Liver (tissue), 3 donors: ENCODE measurements at regions not wholly inside any gene's neighbourhood (a gene's known extent, or its start where the extent isn't known, plus 50 kb on each side); places are given as distances from the start of the nearest gene placed in this dataset.

Experiments
- CTCF ChIP-seq: fragments of 150-350 bp; IDR thresholded peaks from 2 replicates; pipeline ENCODE4 v1.5.1; 2017; ENCODE audit warnings: improper control_type of control experiment, low read depth, low read length; ENCODE audit not compliant: missing input control
- GABPA ChIP-seq, 2 donors: IDR thresholded peaks in 1 of 2; conservative IDR thresholded peaks in 1 of 2; 2 replicates each; pipeline ENCODE4 v1.6.1; 2016; ENCODE audit warnings: antibody characterized with exemption in 2 of 2, mild to moderate bottlenecking in 1 of 2, moderate library complexity in 1 of 2
- HNF4A ChIP-seq, 2 donors: conservative IDR thresholded peaks; 2 replicates each; pipeline ENCODE4 v1.6.1; 2016; ENCODE audit warnings: antibody characterized with exemption in 2 of 2, mild to moderate bottlenecking in 2 of 2
- JUND ChIP-seq, 2 donors: IDR thresholded peaks; 2 replicates each; pipeline ENCODE4 v1.6.1; 2016; ENCODE audit warnings: antibody characterized with exemption in 2 of 2
- MAX ChIP-seq: IDR thresholded peaks from 2 replicates; pipeline ENCODE4 v1.6.1; 2016; ENCODE audit warnings: antibody characterized with exemption
- NR2F2 ChIP-seq: IDR thresholded peaks from 2 replicates; pipeline ENCODE4 v1.6.1; 2016; ENCODE audit warnings: antibody characterized with exemption
- REST ChIP-seq: IDR thresholded peaks from 2 replicates; pipeline ENCODE4 v1.6.1; 2016; ENCODE audit warnings: antibody characterized with exemption, mild to moderate bottlenecking
- RXRA ChIP-seq, 2 donors: IDR thresholded peaks; 2 replicates each; pipeline ENCODE4 v1.6.1; 2017 to 2018; ENCODE audit warnings: antibody characterized with exemption in 2 of 2, mild to moderate bottlenecking in 1 of 2
- SP1 ChIP-seq: IDR thresholded peaks from 2 replicates; pipeline ENCODE4 v1.6.1; 2018; ENCODE audit warnings: antibody characterized with exemption, mild to moderate bottlenecking
- TAF1 ChIP-seq: conservative IDR thresholded peaks from 2 replicates; pipeline ENCODE4 v1.6.1; 2016; ENCODE audit warnings: antibody characterized with exemption, mild to moderate bottlenecking
- donor health status: healthy.
- donor health status: healthy.

- TF ChIP-seq CTCF (no peak), GABPA (IDR thresholded peaks at IDR 0.05 in 1 of 2, conservative IDR thresholded peaks at IDR 0.05 in 1 of 2) (no peak), TAF1 (no peak), JUND (IDR thresholded peaks at IDR 0.05) (no peak), RXRA (IDR thresholded peaks at IDR 0.05) (no peak), MAX (no peak), REST (no peak), NR2F2 (no peak), HNF4A (conservative IDR thresholded peaks at IDR 0.05) (no peak), SP1 (no peak)
These were observed 1386.3 kb downstream of the LRFN5 start for GRCh38 chr14:42992930-42993329.
